ENCODE measurements at regions not wholly inside any gene's neighbourhood (a gene's known extent, or its start where the extent isn't known, plus 50 kb on each side); places are given as distances from the start of the nearest gene placed in this dataset.

- peaks cover 14% of the 10 kb centered on the region for H3K4me1 ChIP-seq (ENCODE audit: insufficient read depth, low read length)
- no peaks in the 10 kb centered on the region for H3K79me2 ChIP-seq (ENCODE audit: insufficient read depth, low read length)
- in situ Hi-C loops (cut with HindIII; ENCODE audit: extremely low pct_ligation_motif_present, low pct_unique_long_range_greater_than_20kb): no loop called here
- no peak overlapping the region for H3K9ac ChIP-seq (ENCODE audit: insufficient read depth, low read depth, low read length)
- BruUV-seq (replicated peaks): no TSS peak
- no peak overlapping the region for H3K4me2 ChIP-seq (ENCODE audit: low read depth, low read length)
- H3K9me3 ChIP-seq (ENCODE audit: low read length): peaks cover 19% of the 10 kb centered on the region
- no peaks in the 10 kb centered on the region for H3K36me3 ChIP-seq (replicated peaks in 1 of 2; ENCODE audit: control insufficient read depth in 1 of 2, insufficient read depth in 2 of 2, low read length in 2 of 2)
- WGBS (ENCODE audit: low lambda C conversion rate): 28% methylated on average over 2 of the region's 2 CpGs
- H3K27ac ChIP-seq (ENCODE audit: extremely low read length, insufficient read depth, low read length): no peak overlapping the region
- intact Hi-C loops (cut with micrococcal nuclease; ENCODE audit: unreplicated experiment): no loop called here
- H4K20me1 ChIP-seq (ENCODE audit: insufficient read depth, low read length): no peaks in the 10 kb centered on the region
- H2AFZ ChIP-seq (ENCODE audit: low read length): no peak overlapping the region
- ATAC-seq: no peak
- no peaks in the 10 kb centered on the region for H3K27me3 ChIP-seq (ENCODE audit: control insufficient read depth in 1 of 2, insufficient read depth in 2 of 2, low read length in 2 of 2)
- FAIRE-seq: no peak
- ChIA-PET CTCF (ENCODE audit: low intra/inter-chr PET ratio, low total read pairs) (no interaction called here), POLR2A (no interaction called here)
- no peak for TF ChIP-seq CREM (IDR thresholded peaks at IDR 0.05)
- TF ChIP-seq CREM (CRISPR knock-in tag; IDR thresholded peaks at IDR 0.05): no peak
- TF ChIP-seq POGZ (CRISPR knock-in tag; IDR thresholded peaks at IDR 0.05): no peak
- no peak overlapping the region for H3K4me3 ChIP-seq (replicated peaks in 1 of 3; ENCODE audit: insufficient read depth in 1 of 3, low read depth in 2 of 3, low read length in 3 of 3)
- DNase-seq (ENCODE audit: low spot score): no peak
These were observed 165.1 kb upstream of the SLC30A5 start for GRCh38 chr5:68928617-68929302.

DNA sequence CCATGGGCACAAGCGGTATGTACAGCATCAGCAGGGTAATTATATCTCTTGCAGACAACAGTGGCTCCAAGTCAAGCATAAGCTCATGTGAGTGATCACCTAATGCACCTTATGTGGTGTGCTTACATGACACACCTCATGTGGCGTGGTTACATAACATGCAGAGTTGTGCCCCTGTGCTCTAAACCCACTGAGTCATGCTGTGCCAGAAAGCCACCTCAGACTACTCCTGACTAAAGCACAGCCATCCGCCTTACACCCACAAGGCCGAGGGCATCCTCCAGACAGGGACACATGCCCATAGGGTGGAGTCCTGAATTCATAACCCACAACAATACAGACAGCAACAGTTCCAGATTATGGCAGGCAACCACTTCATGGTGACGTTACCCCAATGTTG lies 163.7 kb upstream of the SLC30A5 start:
- TF ChIP-seq, protein P1, sequence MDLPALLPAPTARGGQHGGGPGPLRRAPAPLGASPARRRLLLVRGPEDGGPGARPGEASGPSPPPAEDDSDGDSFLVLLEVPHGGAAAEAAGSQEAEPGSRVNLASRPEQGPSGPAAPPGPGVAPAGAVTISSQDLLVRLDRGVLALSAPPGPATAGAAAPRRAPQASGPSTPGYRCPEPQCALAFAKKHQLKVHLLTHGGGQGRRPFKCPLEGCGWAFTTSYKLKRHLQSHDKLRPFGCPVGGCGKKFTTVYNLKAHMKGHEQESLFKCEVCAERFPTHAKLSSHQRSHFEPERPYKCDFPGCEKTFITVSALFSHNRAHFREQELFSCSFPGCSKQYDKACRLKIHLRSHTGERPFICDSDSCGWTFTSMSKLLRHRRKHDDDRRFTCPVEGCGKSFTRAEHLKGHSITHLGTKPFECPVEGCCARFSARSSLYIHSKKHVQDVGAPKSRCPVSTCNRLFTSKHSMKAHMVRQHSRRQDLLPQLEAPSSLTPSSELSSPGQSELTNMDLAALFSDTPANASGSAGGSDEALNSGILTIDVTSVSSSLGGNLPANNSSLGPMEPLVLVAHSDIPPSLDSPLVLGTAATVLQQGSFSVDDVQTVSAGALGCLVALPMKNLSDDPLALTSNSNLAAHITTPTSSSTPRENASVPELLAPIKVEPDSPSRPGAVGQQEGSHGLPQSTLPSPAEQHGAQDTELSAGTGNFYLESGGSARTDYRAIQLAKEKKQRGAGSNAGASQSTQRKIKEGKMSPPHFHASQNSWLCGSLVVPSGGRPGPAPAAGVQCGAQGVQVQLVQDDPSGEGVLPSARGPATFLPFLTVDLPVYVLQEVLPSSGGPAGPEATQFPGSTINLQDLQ (CRISPR knock-in tag; IDR thresholded peaks at IDR 0.05): no peak
- TF ChIP-seq TP53 (CRISPR knock-in tag; conservative IDR thresholded peaks at IDR 0.05) (no peak), ZNF367 (CRISPR knock-in tag; IDR thresholded peaks at IDR 0.05; ENCODE audit: borderline replicate concordance) (no peak), MED1 (CRISPR knock-in tag; IDR thresholded peaks at IDR 0.05) (no peak)
- 16% methylated on average over 3 of the region's 5 CpGs for WGBS (ENCODE audit: low lambda C conversion rate)
- FAIRE-seq (no peak), ATAC-seq (no peak), DNase-seq (ENCODE audit: low spot score) (no peak)
- no peak overlapping the region for H2AFZ ChIP-seq (ENCODE audit: low read length)
- ChIA-PET POLR2A (no interaction called here), CTCF (ENCODE audit: low intra/inter-chr PET ratio, low total read pairs) (no interaction called here)
- no peaks in the 10 kb centered on the region for H3K27me3 ChIP-seq (ENCODE audit: control insufficient read depth in 1 of 2, insufficient read depth in 2 of 2, low read length in 2 of 2)
- peaks cover 20% of the 10 kb centered on the region for H3K9me3 ChIP-seq (ENCODE audit: low read length)
- no peak overlapping the region for H3K4me3 ChIP-seq (replicated peaks in 1 of 3; ENCODE audit: insufficient read depth in 1 of 3, low read depth in 2 of 3, low read length in 3 of 3)
- intact Hi-C loops (cut with micrococcal nuclease; ENCODE audit: unreplicated experiment): no loop called here
- H3K27ac ChIP-seq (ENCODE audit: extremely low read length, insufficient read depth, low read length): no peak overlapping the region
- BruUV-seq (replicated peaks): no TSS peak
- no peak overlapping the region for H3K4me2 ChIP-seq (ENCODE audit: low read depth, low read length)
- no peaks in the 10 kb centered on the region for H3K79me2 ChIP-seq (ENCODE audit: insufficient read depth, low read length)
- no peak overlapping the region for H3K9ac ChIP-seq (ENCODE audit: insufficient read depth, low read depth, low read length)
- in situ Hi-C loops (cut with HindIII; ENCODE audit: extremely low pct_ligation_motif_present, low pct_unique_long_range_greater_than_20kb): no loop called here
- H3K36me3 ChIP-seq (replicated peaks in 1 of 2; ENCODE audit: control insufficient read depth in 1 of 2, insufficient read depth in 2 of 2, low read length in 2 of 2): no peaks in the 10 kb centered on the region
- no peaks in the 10 kb centered on the region for H4K20me1 ChIP-seq (ENCODE audit: insufficient read depth, low read length)
- H3K4me1 ChIP-seq (ENCODE audit: insufficient read depth, low read length): peaks cover under 1% of the 10 kb centered on the region

All from HepG2 (cell line).